GM19463 (cell line): ENCODE measurements at regions not wholly inside any gene's neighbourhood (a gene's known extent, or its start where the extent isn't known, plus 50 kb on each side); places are given as distances from the start of the nearest gene placed in this dataset.

ENCODE experiments used
- ATAC-seq: cut with Tn5 transposase; IDR thresholded peaks from one replicate; pipeline ENCODE4 v1.9.1; 2021; ENCODE audit warnings: mild to moderate bottlenecking, moderate library complexity; ENCODE audit not compliant: unreplicated experiment

- ATAC-seq, result no peak
These were observed 690.5 kb downstream of the KCNJ2 start for GRCh38 chr17:70859829-70860228.

GRCh38 chr17:70862295-70862694 is 693.0 kb downstream of the KCNJ2 start:
- ATAC-seq, result no peak

- ATAC-seq, result no peak
These were observed 694.3 kb downstream of the KCNJ2 start for GRCh38 chr17:70863436-70864248.

- no peak for ATAC-seq
These were observed 696.9 kb downstream of the KCNJ2 start for GRCh38 chr17:70865993-70866804.

- no peak for ATAC-seq
These were observed 698.8 kb downstream of the KCNJ2 start for GRCh38 chr17:70868149-70868548.

GRCh38 chr17:70869402-70870085 is 700.2 kb downstream of the KCNJ2 start:
- no peak for ATAC-seq

GRCh38 chr17:70871180-70871818 is 702.0 kb downstream of the KCNJ2 start:
- no peak for ATAC-seq

GRCh38 chr17:70872103-70872502 is 702.8 kb downstream of the KCNJ2 start:
- ATAC-seq, result no peak

GRCh38 chr17:70875729-70876310 is 706.5 kb downstream of the KCNJ2 start:
- no peak for ATAC-seq

GRCh38 chr17:70878879-70879278 is 709.5 kb downstream of the KCNJ2 start:
- no peak for ATAC-seq

- no peak for ATAC-seq
These were observed 710.1 kb downstream of the KCNJ2 start for GRCh38 chr17:70879401-70879800.

GRCh38 chr17:70881093-70881492 is 711.8 kb downstream of the KCNJ2 start:
- no peak for ATAC-seq

GRCh38 chr17:70882504-70882903 is 713.2 kb downstream of the KCNJ2 start:
- no peak for ATAC-seq

GRCh38 chr17:70886648-70887047 is 717.3 kb downstream of the KCNJ2 start:
- ATAC-seq, result no peak

GRCh38 chr17:70888324-70888723 is 719.0 kb downstream of the KCNJ2 start:
- ATAC-seq, result no peak

- no peak for ATAC-seq
These were observed 722.0 kb downstream of the KCNJ2 start for GRCh38 chr17:70891306-70891705.

GRCh38 chr17:70892527-70892926 is 723.2 kb downstream of the KCNJ2 start:
- ATAC-seq, result no peak

- ATAC-seq, result no peak
These were observed 727.5 kb downstream of the KCNJ2 start for GRCh38 chr17:70896843-70897242.

GRCh38 chr17:70897446-70897845 is 728.1 kb downstream of the KCNJ2 start:
- ATAC-seq, result no peak

GRCh38 chr17:70901870-70902269 is 732.5 kb downstream of the KCNJ2 start:
- no peak for ATAC-seq

- ATAC-seq, result no peak
These were observed 736.5 kb downstream of the KCNJ2 start for GRCh38 chr17:70905796-70906195.
